ENCODE measurements at regions not wholly inside any gene's neighbourhood (a gene's known extent, or its start where the extent isn't known, plus 50 kb on each side); places are given as distances from the start of the nearest gene placed in this dataset.

GRCh38 chr7:79735012-79735411, 281.5 kb upstream of the MAGI2 start:
- TF ChIP-seq CTCF (IDR thresholded peaks at IDR 0.05; ENCODE audit: low read depth, low read length, poor library complexity, severe bottlenecking): no peak
- no peak for TF ChIP-seq EZH2phosphoT487 (IDR thresholded peaks at IDR 0.05; ENCODE audit: borderline replicate concordance, low read length)
